Liver (tissue), 8 donors: ENCODE measurements at regions not wholly inside any gene's neighbourhood (a gene's known extent, or its start where the extent isn't known, plus 50 kb on each side); places are given as distances from the start of the nearest gene placed in this dataset.
A peak's percentile ranks its signal among the peaks of the same experiment; 100 is the strongest.

ENCODE experiments used
- DNase-seq: peaks from one replicate; pipeline ENCODE4 v3.0.0-alpha.2; 2017; ENCODE audit warnings: low spot score
- H3K27ac ChIP-seq, 2 donors: one replicate each; pipeline ENCODE4 v1.7.0; 2013; ENCODE audit warnings: inconsistent platforms in 2 of 2, low read length in 2 of 2, control low read depth in 1 of 2, low read depth in 1 of 2, mild to moderate bottlenecking in 1 of 2
- H3K27me3 ChIP-seq, 4 donors: one replicate each; pipeline versions ENCODE4 v1.6.1 to v1.7.0; 2013; ENCODE audit warnings: low read length in 3 of 4, inconsistent platforms in 1 of 4, mild to moderate bottlenecking in 1 of 4, moderate library complexity in 1 of 4; ENCODE audit not compliant: control insufficient read depth in 4 of 4, insufficient read depth in 4 of 4
- H3K36me3 ChIP-seq, 4 donors: one replicate each; pipeline versions ENCODE4 v1.6.1 to v1.7.0; 2013; ENCODE audit warnings: low read length in 3 of 4, mild to moderate bottlenecking in 3 of 4, low read depth in 1 of 4, moderate library complexity in 1 of 4; ENCODE audit not compliant: control insufficient read depth in 4 of 4, insufficient read depth in 3 of 4
- H3K4me1 ChIP-seq, 4 donors: one replicate each; pipeline versions ENCODE4 v1.6.1 to v1.7.0; 2013; ENCODE audit warnings: low read length in 3 of 4, mild to moderate bottlenecking in 3 of 4, moderate library complexity in 1 of 4; ENCODE audit not compliant: control insufficient read depth in 4 of 4, insufficient read depth in 4 of 4
- H3K4me3 ChIP-seq, 3 donors: one replicate each; pipeline versions ENCODE4 v1.6.1 to v1.7.0; 2013; ENCODE audit warnings: low read length in 3 of 3, control low read depth in 1 of 3, low read depth in 1 of 3, mild to moderate bottlenecking in 1 of 3
- H3K9ac ChIP-seq, 2 donors: one replicate each; pipeline ENCODE4 v1.7.0; 2013; ENCODE audit warnings: low read length in 2 of 2, mild to moderate bottlenecking in 2 of 2, moderate library complexity in 2 of 2, control low read depth in 1 of 2, low read depth in 1 of 2
- H3K9me3 ChIP-seq, 4 donors: one replicate each; pipeline versions ENCODE4 v1.6.1 to v1.7.0; 2013; ENCODE audit warnings: low read length in 3 of 4; ENCODE audit not compliant: control insufficient read depth in 4 of 4
- ATF3 ChIP-seq: IDR thresholded peaks from 2 replicates; pipeline ENCODE4 v1.6.1; 2016; ENCODE audit warnings: antibody characterized with exemption
- CTCF ChIP-seq: fragments of 150-350 bp; IDR thresholded peaks from 2 replicates; pipeline ENCODE4 v1.5.1; 2017; ENCODE audit warnings: improper control_type of control experiment, low read depth, low read length; ENCODE audit not compliant: missing input control
- EGR1 ChIP-seq, 2 donors: IDR thresholded peaks; 2 replicates each; pipeline ENCODE4 v1.6.1; 2016 to 2018; ENCODE audit warnings: antibody characterized with exemption in 2 of 2, low read depth in 2 of 2
- FOXA1 ChIP-seq: IDR thresholded peaks from 2 replicates; pipeline ENCODE4 v1.6.1; 2016; ENCODE audit warnings: antibody characterized with exemption
- FOXA2 ChIP-seq: IDR thresholded peaks from 2 replicates; pipeline ENCODE4 v1.6.1; 2016; ENCODE audit warnings: antibody characterized with exemption
- GABPA ChIP-seq, 2 donors: IDR thresholded peaks in 1 of 2; conservative IDR thresholded peaks in 1 of 2; 2 replicates each; pipeline ENCODE4 v1.6.1; 2016; ENCODE audit warnings: antibody characterized with exemption in 2 of 2, mild to moderate bottlenecking in 1 of 2, moderate library complexity in 1 of 2
- HNF4A ChIP-seq, 2 donors: conservative IDR thresholded peaks; 2 replicates each; pipeline ENCODE4 v1.6.1; 2016; ENCODE audit warnings: antibody characterized with exemption in 2 of 2, mild to moderate bottlenecking in 2 of 2
- HNF4G ChIP-seq: IDR thresholded peaks from 2 replicates; pipeline ENCODE4 v1.6.1; 2016; ENCODE audit warnings: antibody characterized with exemption
- JUND ChIP-seq, 2 donors: IDR thresholded peaks; 2 replicates each; pipeline ENCODE4 v1.6.1; 2016; ENCODE audit warnings: antibody characterized with exemption in 2 of 2
- MAX ChIP-seq: IDR thresholded peaks from 2 replicates; pipeline ENCODE4 v1.6.1; 2016; ENCODE audit warnings: antibody characterized with exemption
- NR2F2 ChIP-seq: IDR thresholded peaks from 2 replicates; pipeline ENCODE4 v1.6.1; 2016; ENCODE audit warnings: antibody characterized with exemption
- RAD21 ChIP-seq, 2 donors: IDR thresholded peaks; 2 replicates each; pipeline ENCODE4 v1.6.1; 2016; ENCODE audit warnings: antibody characterized with exemption in 2 of 2, mild to moderate bottlenecking in 2 of 2
- REST ChIP-seq: IDR thresholded peaks from 2 replicates; pipeline ENCODE4 v1.6.1; 2016; ENCODE audit warnings: antibody characterized with exemption, mild to moderate bottlenecking
- RXRA ChIP-seq, 2 donors: IDR thresholded peaks; 2 replicates each; pipeline ENCODE4 v1.6.1; 2017 to 2018; ENCODE audit warnings: antibody characterized with exemption in 2 of 2, mild to moderate bottlenecking in 1 of 2
- SP1 ChIP-seq: IDR thresholded peaks from 2 replicates; pipeline ENCODE4 v1.6.1; 2018; ENCODE audit warnings: antibody characterized with exemption, mild to moderate bottlenecking
- TAF1 ChIP-seq: conservative IDR thresholded peaks from 2 replicates; pipeline ENCODE4 v1.6.1; 2016; ENCODE audit warnings: antibody characterized with exemption, mild to moderate bottlenecking
- YY1 ChIP-seq: IDR thresholded peaks from 2 replicates; pipeline ENCODE4 v1.6.1; 2016; ENCODE audit warnings: antibody characterized with exemption, mild to moderate bottlenecking
- ZBTB33 ChIP-seq: IDR thresholded peaks from 2 replicates; pipeline ENCODE4 v1.6.1; 2016; ENCODE audit warnings: antibody characterized with exemption
- WGBS: extraction: QIAGEN DNeasy Blood & Tissue Kit; methylation state at CpG from one replicate; pipeline ENCODE4 v1.1.7; 2013; 5-methylcytosine and 5-hydroxymethylcytosine counted together
- donor health status: healthy.
- donor health status: healthy.
- donor health status: healthy.
- donor health status: healthy.
- donor health status: healthy.

- no peaks in the 10 kb centered on the region for H3K36me3 ChIP-seq
- DNase-seq: peak; percentile 63
- H3K27me3 ChIP-seq: no peaks in the 10 kb centered on the region
Measured at GRCh38 chr6:137357263-137357947, 136.8 kb downstream of the OLIG3 start.

More at GRCh38 chr6:137357263-137357947, 136.8 kb downstream of the OLIG3 start:
- Histone ChIP-seq H3K9me3 (no peaks in the 10 kb centered on the region), H3K27ac (no peak overlapping the region), H3K4me3 (no peak overlapping the region), H3K9ac (no peak overlapping the region), H3K4me1 (peaks cover 4 to 28% (median 17%) of the 10 kb centered on the region in 4 donors)
- TF ChIP-seq ATF3 (no peak), MAX (no peak), GABPA (IDR thresholded peaks at IDR 0.05 in 1 of 2, conservative IDR thresholded peaks at IDR 0.05 in 1 of 2) (no peak), CTCF (no peak), SP1 (peak; percentile 88), YY1 (no peak), FOXA1 (no peak), ZBTB33 (no peak), EGR1 (IDR thresholded peaks at IDR 0.05; ENCODE audit: low read depth in 2 of 2) (no peak), HNF4A (conservative IDR thresholded peaks at IDR 0.05) (peak; percentile 79 to 85), RXRA (IDR thresholded peaks at IDR 0.05) (peak; percentile 63 to 86), TAF1 (no peak), FOXA2 (no peak), RAD21 (IDR thresholded peaks at IDR 0.05) (peak in 1 of 2 donors; percentile 37), JUND (IDR thresholded peaks at IDR 0.05) (peak in 1 of 2 donors; percentile 15), REST (no peak), HNF4G (peak; percentile 69), NR2F2 (no peak)
- 60% methylated on average over 14 of the region's 14 CpGs for WGBS
